CD4-positive, alpha-beta T cell treated with Interleukin-17A for 1 hour (primary cell): ENCODE measurements at regions not wholly inside any gene's neighbourhood (a gene's known extent, or its start where the extent isn't known, plus 50 kb on each side); places are given as distances from the start of the nearest gene placed in this dataset.

Experiments used
- DNase-seq: peaks from one replicate; pipeline ENCODE4 v3.0.0-alpha.2; 2020

GRCh38 chr2:58553522-58553921 lies 312.4 kb upstream of the FANCL start:
- DNase-seq: no peak

- no peak for DNase-seq
Observed at GRCh38 chr2:58545300-58546280, 304.5 kb upstream of the FANCL start.

GRCh38 chr2:58543442-58543841 lies 302.3 kb upstream of the FANCL start:
- DNase-seq: no peak

GRCh38 chr2:58541511-58541910 lies 300.4 kb upstream of the FANCL start:
- DNase-seq: no peak

GRCh38 chr2:58540681-58541080 lies 299.6 kb upstream of the FANCL start:
- no peak for DNase-seq

GRCh38 chr2:58539973-58540372 lies 298.8 kb upstream of the FANCL start:
- DNase-seq: no peak

GRCh38 chr2:58535990-58536389 lies 294.9 kb upstream of the FANCL start:
- no peak for DNase-seq

- DNase-seq: no peak
Observed at GRCh38 chr2:58535182-58535581, 294.1 kb upstream of the FANCL start.

GRCh38 chr2:58533376-58533775 lies 292.3 kb upstream of the FANCL start:
- DNase-seq: no peak

GRCh38 chr2:58532641-58533040 lies 291.5 kb upstream of the FANCL start:
- DNase-seq: no peak

- no peak for DNase-seq
Observed at GRCh38 chr2:58527647-58528046, 286.5 kb upstream of the FANCL start.

GRCh38 chr2:58521803-58522554 lies 280.9 kb upstream of the FANCL start:
- no peak for DNase-seq

GRCh38 chr2:58520903-58521302 lies 279.8 kb upstream of the FANCL start:
- no peak for DNase-seq

GRCh38 chr2:58517881-58518280 lies 276.8 kb upstream of the FANCL start:
- no peak for DNase-seq

- no peak for DNase-seq
Observed at GRCh38 chr2:58516695-58517094, 275.6 kb upstream of the FANCL start.

GRCh38 chr2:58515827-58516573 lies 274.9 kb upstream of the FANCL start:
- DNase-seq: no peak

- DNase-seq: no peak
Observed at GRCh38 chr2:58514252-58514651, 273.1 kb upstream of the FANCL start.

GRCh38 chr2:58512878-58513277 lies 271.8 kb upstream of the FANCL start:
- DNase-seq: no peak

- DNase-seq: no peak
Observed at GRCh38 chr2:58508006-58508405, 266.9 kb upstream of the FANCL start.

GRCh38 chr2:58503918-58504317 lies 262.8 kb upstream of the FANCL start:
- no peak for DNase-seq

GRCh38 chr2:58502931-58503330 lies 261.8 kb upstream of the FANCL start:
- DNase-seq: no peak

GRCh38 chr2:58501371-58502160 lies 260.4 kb upstream of the FANCL start:
- DNase-seq: no peak
